Gastroesophageal sphincter (tissue), 3 donors: ENCODE measurements at regions not wholly inside any gene's neighbourhood (a gene's known extent, or its start where the extent isn't known, plus 50 kb on each side); places are given as distances from the start of the nearest gene placed in this dataset.

Experiments used
- CTCF ChIP-seq, 4 experiments: fragments of 200-600 bp in 2 of 4; fragments of 450-650 bp in 2 of 4; sonication (generic) in 1 of 4; IDR thresholded peaks; one replicate each; pipeline ENCODE4 v1.5.1; 2017 to 2019; ENCODE audit warnings: antibody characterized with exemption in 4 of 4, mild to moderate bottlenecking in 2 of 4, moderate library complexity in 2 of 4
- POLR2A ChIP-seq, 2 donors: fragments of 450-650 bp; IDR thresholded peaks; one replicate each; pipeline ENCODE4 v1.6.1; 2017; ENCODE audit warnings: antibody characterized with exemption in 2 of 2, mild to moderate bottlenecking in 2 of 2, moderate library complexity in 1 of 2

- TF ChIP-seq POLR2A (IDR thresholded peaks at IDR 0.05), result no peak
- TF ChIP-seq CTCF (IDR thresholded peaks at IDR 0.05), result no peak
Observed at GRCh38 chr14:65261425-65261920, 151.1 kb upstream of the FUT8 start.
